Right atrium auricular region (tissue), 2 donors: ENCODE measurements at regions not wholly inside any gene's neighbourhood (a gene's known extent, or its start where the extent isn't known, plus 50 kb on each side); places are given as distances from the start of the nearest gene placed in this dataset.

Source experiments
- DNase-seq: peaks from one replicate; pipeline ENCODE4 v3.0.0-alpha.2; 2019; ENCODE audit warnings: low spot score
- H3K27ac ChIP-seq, 2 donors: fragments of 200-600 bp; sonication (generic); 1 replicate in 1 of 2; 2 replicates in 1 of 2; pipeline ENCODE4 v1.5.1; 2016 to 2019
- H3K27me3 ChIP-seq, 2 donors: fragments of 200-600 bp; sonication (generic); one replicate each; pipeline versions ENCODE4 v1.5.1 to v1.6.0; 2017 to 2019
- H3K36me3 ChIP-seq: fragments of 200-600 bp; sonication (generic); one replicate; pipeline ENCODE4 v1.5.1; 2016
- H3K4me1 ChIP-seq, 2 donors: fragments of 200-600 bp; sonication (generic); one replicate each; pipeline versions ENCODE4 v1.5.1 to v1.6.0; 2017 to 2019
- H3K4me3 ChIP-seq, 2 donors: fragments of 200-600 bp; sonication (generic); 1 replicate in 1 of 2; 2 replicates in 1 of 2; pipeline ENCODE4 v1.5.1; 2017 to 2019; ENCODE audit warnings: mild to moderate bottlenecking in 1 of 2, moderate library complexity in 1 of 2
- H3K9me3 ChIP-seq, 2 donors: fragments of 200-600 bp; sonication (generic); one replicate each; pipeline ENCODE4 v1.5.1; 2019
- TF ChIP-seq, protein P1 (sequence below), 2 donors: fragments of 200-600 bp; sonication (generic); IDR thresholded peaks; one replicate each; pipeline ENCODE4 v1.5.1; 2019; ENCODE audit warnings: antibody characterized with exemption in 2 of 2

DNA sequence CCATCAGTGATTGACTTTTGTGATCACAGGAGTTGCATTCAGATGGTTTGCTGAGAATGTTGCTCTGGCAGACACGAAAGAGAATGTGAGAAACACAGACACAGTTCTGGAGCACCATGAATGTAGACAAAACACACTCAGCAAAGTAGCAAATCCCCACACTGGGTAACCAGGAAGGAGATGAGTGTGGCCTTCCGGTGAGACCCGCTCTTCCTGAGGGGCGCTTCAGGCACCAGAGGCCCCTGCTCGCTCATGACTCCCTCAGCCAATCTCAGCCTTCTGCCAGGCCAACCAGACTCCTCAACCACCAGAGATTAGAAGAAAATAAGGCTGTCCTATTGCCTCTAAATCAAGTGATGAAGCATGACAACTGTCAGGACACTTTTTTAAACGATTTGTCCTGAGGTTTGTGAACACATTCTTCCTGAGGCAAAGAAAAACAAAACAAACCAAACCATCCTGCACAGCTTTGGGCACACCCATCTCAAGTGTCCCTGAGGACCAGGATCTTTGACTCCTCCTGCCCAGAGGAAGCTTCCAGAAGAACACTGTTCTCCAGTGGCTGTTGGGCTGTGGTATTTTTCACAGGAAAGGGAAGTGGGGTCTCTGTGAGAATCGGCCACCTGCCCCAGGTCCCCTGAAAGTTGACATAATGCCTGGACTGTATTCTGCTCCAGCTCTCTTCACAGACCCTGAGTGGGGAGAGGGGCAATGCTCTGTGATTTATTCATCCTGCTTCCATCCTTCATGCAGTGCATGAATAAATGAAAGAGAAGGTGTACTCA is 152.8 kb downstream of the BCL11A start:
- TF ChIP-seq, protein P1, sequence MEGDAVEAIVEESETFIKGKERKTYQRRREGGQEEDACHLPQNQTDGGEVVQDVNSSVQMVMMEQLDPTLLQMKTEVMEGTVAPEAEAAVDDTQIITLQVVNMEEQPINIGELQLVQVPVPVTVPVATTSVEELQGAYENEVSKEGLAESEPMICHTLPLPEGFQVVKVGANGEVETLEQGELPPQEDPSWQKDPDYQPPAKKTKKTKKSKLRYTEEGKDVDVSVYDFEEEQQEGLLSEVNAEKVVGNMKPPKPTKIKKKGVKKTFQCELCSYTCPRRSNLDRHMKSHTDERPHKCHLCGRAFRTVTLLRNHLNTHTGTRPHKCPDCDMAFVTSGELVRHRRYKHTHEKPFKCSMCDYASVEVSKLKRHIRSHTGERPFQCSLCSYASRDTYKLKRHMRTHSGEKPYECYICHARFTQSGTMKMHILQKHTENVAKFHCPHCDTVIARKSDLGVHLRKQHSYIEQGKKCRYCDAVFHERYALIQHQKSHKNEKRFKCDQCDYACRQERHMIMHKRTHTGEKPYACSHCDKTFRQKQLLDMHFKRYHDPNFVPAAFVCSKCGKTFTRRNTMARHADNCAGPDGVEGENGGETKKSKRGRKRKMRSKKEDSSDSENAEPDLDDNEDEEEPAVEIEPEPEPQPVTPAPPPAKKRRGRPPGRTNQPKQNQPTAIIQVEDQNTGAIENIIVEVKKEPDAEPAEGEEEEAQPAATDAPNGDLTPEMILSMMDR (IDR thresholded peaks at IDR 0.05) = no peak
- Histone ChIP-seq H3K27ac (no peak overlapping the region), H3K36me3 (no peaks in the 10 kb centered on the region), H3K9me3 (no peaks in the 10 kb centered on the region), H3K27me3 (no peaks in the 10 kb centered on the region), H3K4me3 (no peak overlapping the region), H3K4me1 (peaks cover 0 to 6% of the 10 kb centered on the region in 2 donors)
- DNase-seq = no peak

GRCh38 chr2:60394463-60394862 is 159.0 kb downstream of the BCL11A start:
- no peaks in the 10 kb centered on the region for H3K9me3 ChIP-seq
- no peak overlapping the region for H3K27ac ChIP-seq
- TF ChIP-seq, protein P1 (IDR thresholded peaks at IDR 0.05) = no peak
- no peak for DNase-seq
- H3K36me3 ChIP-seq = no peaks in the 10 kb centered on the region
- H3K27me3 ChIP-seq = no peaks in the 10 kb centered on the region
- H3K4me3 ChIP-seq = no peak overlapping the region
- no peaks in the 10 kb centered on the region for H3K4me1 ChIP-seq

DNA sequence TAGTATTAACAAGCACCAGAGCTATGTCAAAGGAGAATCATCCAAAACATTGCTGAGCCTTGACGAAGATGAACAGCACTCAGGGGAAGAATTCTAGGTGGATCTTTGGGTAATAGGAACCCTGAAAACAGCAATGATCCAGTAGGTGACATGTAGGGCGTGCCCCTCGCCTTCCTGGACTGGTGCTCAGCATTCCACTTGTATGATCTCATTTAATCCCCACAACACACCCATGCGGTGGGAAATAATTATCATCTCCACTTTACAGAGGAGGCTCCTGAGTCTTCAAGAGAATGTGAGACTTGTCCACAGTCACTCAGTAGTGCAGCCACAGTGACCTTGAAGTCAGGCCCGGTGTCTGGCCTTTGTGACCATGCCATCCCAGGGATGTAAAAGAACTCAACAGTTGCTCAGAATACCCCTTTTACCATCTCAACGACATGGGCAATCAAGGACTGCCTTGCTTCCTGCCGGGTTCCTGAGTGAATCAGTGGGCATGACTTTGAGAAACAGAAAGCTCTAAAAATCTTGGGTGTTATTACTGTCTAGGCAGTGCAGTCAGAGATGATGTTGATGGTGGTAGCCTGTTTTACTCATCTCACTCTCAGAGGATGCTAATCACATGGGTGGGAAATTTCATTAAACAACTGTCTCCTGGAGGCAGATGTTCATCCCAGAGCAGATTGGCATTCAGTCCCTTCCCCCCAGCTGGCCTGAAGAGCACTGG is 161.6 kb downstream of the BCL11A start:
- TF ChIP-seq, protein P1 (IDR thresholded peaks at IDR 0.05) = no peak
- Histone ChIP-seq H3K9me3 (no peaks in the 10 kb centered on the region), H3K4me3 (no peak overlapping the region), H3K4me1 (no peaks in the 10 kb centered on the region), H3K36me3 (no peaks in the 10 kb centered on the region), H3K27ac (no peak overlapping the region), H3K27me3 (no peaks in the 10 kb centered on the region)
- no peak for DNase-seq

GRCh38 chr2:60391230-60391629 is 162.2 kb downstream of the BCL11A start:
- no peaks in the 10 kb centered on the region for H3K27me3 ChIP-seq
- DNase-seq = no peak
- no peaks in the 10 kb centered on the region for H3K9me3 ChIP-seq
- no peak overlapping the region for H3K27ac ChIP-seq
- no peak overlapping the region for H3K4me3 ChIP-seq
- no peaks in the 10 kb centered on the region for H3K4me1 ChIP-seq
- no peaks in the 10 kb centered on the region for H3K36me3 ChIP-seq
- TF ChIP-seq, protein P1 (IDR thresholded peaks at IDR 0.05) = no peak

GRCh38 chr2:60386436-60386835 is 167.0 kb downstream of the BCL11A start:
- TF ChIP-seq, protein P1 (IDR thresholded peaks at IDR 0.05) = no peak
- Histone ChIP-seq H3K27me3 (no peaks in the 10 kb centered on the region), H3K4me3 (no peak overlapping the region), H3K9me3 (no peaks in the 10 kb centered on the region), H3K4me1 (no peaks in the 10 kb centered on the region), H3K36me3 (no peaks in the 10 kb centered on the region), H3K27ac (no peak overlapping the region)
- no peak for DNase-seq
